Neuronal stem cell (in vitro differentiated cells): ENCODE measurements at regions not wholly inside any gene's neighbourhood (a gene's known extent, or its start where the extent isn't known, plus 50 kb on each side); places are given as distances from the start of the nearest gene placed in this dataset.

Experiments
- DNase-seq: peaks from one replicate; pipeline ENCODE4 v3.0.0-alpha.2; 2013; ENCODE audit warnings: low spot score
- H2AFZ ChIP-seq: one replicate; pipeline ENCODE4 v1.6.1; 2013; ENCODE audit warnings: mild to moderate bottlenecking, low read length, inconsistent platforms
- H2AK5ac ChIP-seq: 2 replicates; pipeline ENCODE4 v1.6.1; 2013; ENCODE audit warnings: low read depth, mild to moderate bottlenecking, inconsistent platforms, low read length, moderate library complexity, mixed read lengths
- H2BK120ac ChIP-seq: 2 replicates; pipeline ENCODE4 v1.6.1; 2013; ENCODE audit warnings: low read depth, mild to moderate bottlenecking, inconsistent platforms, low read length, moderate library complexity, mixed read lengths
- H2BK12ac ChIP-seq: one replicate; pipeline ENCODE4 v1.6.1; 2013; ENCODE audit warnings: low read length, inconsistent platforms
- H2BK15ac ChIP-seq: 2 replicates; pipeline ENCODE4 v1.6.1; 2013; ENCODE audit warnings: mild to moderate bottlenecking, low read length, inconsistent platforms, mixed read lengths
- H2BK5ac ChIP-seq: one replicate; pipeline ENCODE4 v1.6.1; 2013; ENCODE audit warnings: inconsistent platforms, mild to moderate bottlenecking, low read length, moderate library complexity
- H3K14ac ChIP-seq: one replicate; pipeline ENCODE4 v1.6.1; 2013; ENCODE audit warnings: low read length, inconsistent platforms
- H3K18ac ChIP-seq: 2 replicates; pipeline ENCODE4 v1.6.1; 2013; ENCODE audit warnings: low read length, inconsistent platforms
- H3K23ac ChIP-seq: 2 replicates; pipeline ENCODE4 v1.6.1; 2013; ENCODE audit warnings: low read depth, mild to moderate bottlenecking, mixed read lengths, low read length, inconsistent platforms; ENCODE audit not compliant: poor library complexity
- H3K27ac ChIP-seq: replicated peaks from 3 replicates; pipeline ENCODE4 v1.5.1; 2013; ENCODE audit warnings: low read length, inconsistent platforms
- H3K27me3 ChIP-seq, 3 experiments: 2 replicates each; pipeline ENCODE4 v1.6.1; 2013; ENCODE audit warnings: low read length in 3 of 3, mild to moderate bottlenecking in 2 of 3, inconsistent platforms in 1 of 3, low read depth in 1 of 3, mixed read lengths in 1 of 3, moderate library complexity in 1 of 3; ENCODE audit not compliant: control insufficient read depth in 3 of 3, insufficient read depth in 3 of 3
- H3K36me3 ChIP-seq, 2 donors: replicated peaks in 1 of 2; 2 replicates each; pipeline ENCODE4 v1.6.1; 2013; ENCODE audit warnings: low read length in 2 of 2; ENCODE audit not compliant: control insufficient read depth in 2 of 2, insufficient read depth in 2 of 2
- H3K4ac ChIP-seq: 2 replicates; pipeline ENCODE4 v1.6.1; 2013; ENCODE audit warnings: inconsistent platforms, mild to moderate bottlenecking, low read length, moderate library complexity
- H3K4me1 ChIP-seq, 2 donors: 1 replicate in 1 of 2; 2 replicates in 1 of 2; pipeline ENCODE4 v1.6.1; 2013; ENCODE audit warnings: low read length in 2 of 2, low read depth in 1 of 2; ENCODE audit not compliant: control insufficient read depth in 2 of 2, insufficient read depth in 1 of 2
- H3K4me2 ChIP-seq: one replicate; pipeline ENCODE4 v1.6.1; 2013; ENCODE audit warnings: mild to moderate bottlenecking, low read length, inconsistent platforms; ENCODE audit not compliant: insufficient read depth, poor library complexity, severe bottlenecking
- H3K4me3 ChIP-seq, 2 donors: 2 replicates each; pipeline ENCODE4 v1.5.1; 2013; ENCODE audit warnings: low read length in 2 of 2, mild to moderate bottlenecking in 2 of 2, inconsistent platforms in 1 of 2, moderate library complexity in 1 of 2
- H3K79me1 ChIP-seq: one replicate; pipeline ENCODE4 v1.6.1; 2013; ENCODE audit warnings: low read depth, mild to moderate bottlenecking, inconsistent platforms, low read length, moderate library complexity
- H3K9ac ChIP-seq: one replicate; pipeline ENCODE4 v1.6.1; 2013; ENCODE audit warnings: mild to moderate bottlenecking, low read depth, low read length, inconsistent platforms; ENCODE audit not compliant: poor library complexity
- H3K9me3 ChIP-seq, 2 donors: replicated peaks in 1 of 2; 2 replicates each; pipeline versions ENCODE3 to v1.6.1; 2013; ENCODE audit warnings: low read length in 2 of 2, mild to moderate bottlenecking in 2 of 2, inconsistent platforms in 1 of 2, low read depth in 1 of 2, mixed read lengths in 1 of 2, moderate library complexity in 1 of 2; ENCODE audit not compliant: control insufficient read depth in 2 of 2, insufficient read depth in 1 of 2
- H4K8ac ChIP-seq: one replicate; pipeline ENCODE4 v1.6.1; 2013; ENCODE audit warnings: low read depth, mild to moderate bottlenecking, inconsistent platforms, low read length, moderate library complexity
- H4K91ac ChIP-seq: one replicate; pipeline ENCODE4 v1.6.1; 2013; ENCODE audit warnings: low read length, low read depth, mild to moderate bottlenecking, inconsistent platforms; ENCODE audit not compliant: poor library complexity
- WGBS, 2 donors: extraction: QIAGEN DNeasy Blood & Tissue Kit; methylation state at CpG; one replicate each; pipeline ENCODE4 v1.1.7; 2013; ENCODE audit warnings: missing lambda C conversion rate in 2 of 2, mixed read lengths in 1 of 2; ENCODE audit not compliant: insufficient read length in 2 of 2, insufficient replicate concordance in 1 of 2; ENCODE audit errors: extremely low coverage in 2 of 2; 5-methylcytosine and 5-hydroxymethylcytosine counted together

DNA sequence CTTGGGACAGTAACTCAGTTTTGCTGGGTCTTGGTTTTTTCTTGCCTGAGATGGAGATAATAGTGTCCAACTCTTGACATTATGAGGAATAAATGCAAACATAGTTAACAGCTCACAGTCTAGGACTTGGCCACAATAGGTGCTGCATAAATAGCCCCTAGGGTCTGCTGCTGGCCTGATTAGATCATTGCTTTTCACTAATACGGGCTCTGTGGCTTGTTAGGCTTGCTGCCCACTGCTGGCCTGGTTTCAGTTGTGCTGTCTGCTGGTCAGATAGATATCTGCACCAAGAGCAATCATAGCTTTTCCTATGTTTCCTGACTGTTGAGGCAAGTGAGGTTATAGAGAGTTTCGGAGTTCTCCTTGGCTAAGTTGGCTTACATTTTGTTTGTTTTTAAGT lies 246.1 kb downstream of the DNAJB9 start:
- no peaks in the 10 kb centered on the region for H3K79me1 ChIP-seq
- H3K36me3 ChIP-seq: no peaks in the 10 kb centered on the region
- H3K9me3 ChIP-seq: no peaks in the 10 kb centered on the region
- H3K9ac ChIP-seq: no peak overlapping the region
- no peaks in the 10 kb centered on the region for H3K27me3 ChIP-seq
- WGBS, 2 donors: no CpG with 5 or more reads among the region's 2 CpGs
- H4K8ac ChIP-seq: no peak overlapping the region
- no peak overlapping the region for H3K14ac ChIP-seq
- H2BK15ac ChIP-seq: no peak overlapping the region
- H2BK12ac ChIP-seq: no peak overlapping the region
- H2AFZ ChIP-seq: no peak overlapping the region
- DNase-seq: no peak
- H3K4me2 ChIP-seq: no peak overlapping the region
- no peak overlapping the region for H2BK5ac ChIP-seq
- no peak overlapping the region for H3K18ac ChIP-seq
- H3K27ac ChIP-seq: no peak overlapping the region
- H3K4me1 ChIP-seq: no peaks in the 10 kb centered on the region
- no peak overlapping the region for H2AK5ac ChIP-seq
- H3K4me3 ChIP-seq: no peak overlapping the region
- H3K23ac ChIP-seq: no peak overlapping the region
- H4K91ac ChIP-seq: no peak overlapping the region
- no peak overlapping the region for H2BK120ac ChIP-seq
- no peak overlapping the region for H3K4ac ChIP-seq

DNA sequence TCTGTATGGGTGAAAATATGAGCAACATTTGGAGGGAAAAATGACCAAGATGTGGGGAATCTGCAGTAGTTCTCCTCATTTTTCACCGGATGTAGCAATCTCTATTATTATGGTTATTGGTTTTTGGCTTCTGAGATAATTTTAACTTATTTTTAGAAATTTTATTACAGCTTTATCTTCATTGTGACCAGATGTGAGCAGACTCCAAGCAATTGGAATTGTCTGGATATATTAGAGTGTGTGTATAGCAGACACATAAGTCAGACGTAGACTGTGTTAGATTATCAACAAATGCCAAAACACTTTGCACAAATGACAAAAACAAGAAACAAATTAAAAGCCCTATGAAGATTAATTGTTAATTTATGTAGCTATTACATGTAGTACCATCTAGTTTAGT lies 249.1 kb downstream of the DNAJB9 start:
- Histone ChIP-seq H2AK5ac (no peak overlapping the region), H3K9me3 (no peaks in the 10 kb centered on the region), H2BK120ac (no peak overlapping the region), H3K36me3 (no peaks in the 10 kb centered on the region), H2BK15ac (no peak overlapping the region), H3K4me3 (no peak overlapping the region), H2BK5ac (no peak overlapping the region), H3K4me2 (no peak overlapping the region), H2BK12ac (no peak overlapping the region), H3K9ac (no peak overlapping the region), H3K27ac (no peak overlapping the region), H3K18ac (no peak overlapping the region), H3K27me3 (no peaks in the 10 kb centered on the region), H3K4me1 (no peaks in the 10 kb centered on the region), H3K4ac (no peak overlapping the region), H4K91ac (no peak overlapping the region), H4K8ac (no peak overlapping the region), H3K23ac (no peak overlapping the region), H2AFZ (no peak overlapping the region), H3K79me1 (no peaks in the 10 kb centered on the region), H3K14ac (no peak overlapping the region)
- no CpG with 5 or more reads among the region's 2 CpGs for WGBS, 2 donors
- DNase-seq: no peak

DNA sequence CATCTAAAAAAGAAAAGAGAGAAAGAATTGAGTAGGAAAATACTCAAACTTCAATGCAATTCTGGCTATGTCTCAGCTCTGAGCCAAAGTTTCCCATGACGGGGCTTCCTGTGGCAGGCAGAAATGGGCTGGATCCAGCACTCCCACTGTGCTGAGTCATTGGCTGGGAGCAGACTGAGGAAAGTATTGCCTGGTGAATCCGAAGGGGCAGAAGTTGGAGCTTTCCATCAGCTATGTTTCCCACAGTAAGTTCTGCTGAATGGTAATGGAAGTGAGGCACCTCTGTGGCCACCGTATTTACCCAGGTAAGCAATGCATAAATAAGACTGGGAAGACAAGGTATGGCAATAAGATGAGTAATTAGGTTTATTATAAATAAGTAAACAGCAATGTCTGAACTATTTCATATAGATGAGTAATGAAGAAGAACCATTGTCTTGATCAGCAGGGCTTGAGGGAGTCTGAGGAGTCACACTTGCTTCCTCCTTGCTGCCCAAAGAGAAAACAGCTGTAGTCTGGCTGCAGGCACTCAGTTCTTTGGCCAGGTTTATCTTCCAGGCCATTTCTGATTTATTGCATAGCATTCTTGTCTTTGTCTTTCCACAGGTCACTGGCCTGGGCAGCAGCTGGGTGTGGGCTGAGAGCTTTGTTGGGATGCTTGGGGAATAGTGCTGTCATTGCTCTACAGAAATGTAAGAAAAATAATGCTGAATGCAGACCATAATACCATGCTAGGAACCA lies 255.3 kb downstream of the DNAJB9 start:
- DNase-seq: no peak
- Histone ChIP-seq H3K4me3 (no peak overlapping the region), H3K9me3 (peaks cover 0 to 2% of the 10 kb centered on the region in 2 donors), H3K23ac (no peak overlapping the region), H3K18ac (no peak overlapping the region), H3K4me2 (no peak overlapping the region), H3K4me1 (peaks cover 0 to 4% of the 10 kb centered on the region in 2 donors), H2AK5ac (no peak overlapping the region), H2BK12ac (no peak overlapping the region), H3K4ac (no peak overlapping the region), H2BK120ac (no peak overlapping the region), H3K14ac (no peak overlapping the region), H4K8ac (no peak overlapping the region), H3K27me3 (no peaks in the 10 kb centered on the region), H2AFZ (no peak overlapping the region), H2BK5ac (no peak overlapping the region), H3K27ac (no peak overlapping the region), H3K9ac (no peak overlapping the region), H3K79me1 (no peaks in the 10 kb centered on the region), H3K36me3 (no peaks in the 10 kb centered on the region), H4K91ac (no peak overlapping the region), H2BK15ac (no peak overlapping the region)
- WGBS, 2 donors: no CpG with 5 or more reads among the region's 3 CpGs

DNA sequence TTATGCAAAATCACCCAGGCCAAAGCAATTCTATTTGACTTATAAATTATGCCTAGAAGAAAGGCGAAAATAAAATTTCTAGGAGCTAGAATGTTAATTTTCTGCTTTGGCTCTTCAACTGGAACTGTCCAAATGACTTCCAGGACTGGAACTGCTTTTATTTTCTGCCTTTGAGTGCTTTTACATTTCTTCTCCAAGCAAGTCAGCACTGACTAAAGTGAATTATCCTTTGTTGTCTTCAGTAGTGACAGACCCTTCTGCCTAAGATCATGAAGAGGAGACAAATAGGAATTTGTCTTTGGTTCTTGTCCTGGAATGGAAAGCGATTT lies 255.9 kb downstream of the DNAJB9 start:
- no peak overlapping the region for H2AK5ac ChIP-seq
- H3K27me3 ChIP-seq: no peaks in the 10 kb centered on the region
- H3K4me1 ChIP-seq: peaks cover 0 to 4% of the 10 kb centered on the region in 2 donors
- H3K23ac ChIP-seq: no peak overlapping the region
- no peak overlapping the region for H3K18ac ChIP-seq
- H2BK15ac ChIP-seq: no peak overlapping the region
- no peak overlapping the region for H3K4me2 ChIP-seq
- no peak overlapping the region for H2BK5ac ChIP-seq
- no peak overlapping the region for H4K8ac ChIP-seq
- no peak overlapping the region for H2AFZ ChIP-seq
- DNase-seq: no peak
- no peak overlapping the region for H4K91ac ChIP-seq
- no peak overlapping the region for H2BK120ac ChIP-seq
- no peaks in the 10 kb centered on the region for H3K36me3 ChIP-seq
- no peak overlapping the region for H3K27ac ChIP-seq
- H3K9me3 ChIP-seq: peaks cover 0 to 2% of the 10 kb centered on the region in 2 donors
- no peak overlapping the region for H3K14ac ChIP-seq
- H3K4ac ChIP-seq: no peak overlapping the region
- no peaks in the 10 kb centered on the region for H3K79me1 ChIP-seq
- WGBS, 2 donors: no CpG with 5 or more reads among the region's 2 CpGs
- no peak overlapping the region for H3K4me3 ChIP-seq
- no peak overlapping the region for H2BK12ac ChIP-seq
- no peak overlapping the region for H3K9ac ChIP-seq
